HG03108 (cell line): ENCODE measurements at regions not wholly inside any gene's neighbourhood (a gene's known extent, or its start where the extent isn't known, plus 50 kb on each side); places are given as distances from the start of the nearest gene placed in this dataset.
"Not testable (repeated sequence)": the region's sequence is repeated elsewhere in the genome, so short reads cannot be mapped to it uniquely, and the experiment has no call there.

ENCODE experiments used
- ATAC-seq: cut with Tn5 transposase; IDR thresholded peaks from one replicate; pipeline ENCODE4 v1.9.1; 2021; ENCODE audit warnings: moderate library complexity; ENCODE audit not compliant: unreplicated experiment

- no peak for ATAC-seq
Measured at GRCh38 chr6:51049983-51050877, 231.6 kb downstream of the TFAP2B start.

DNA sequence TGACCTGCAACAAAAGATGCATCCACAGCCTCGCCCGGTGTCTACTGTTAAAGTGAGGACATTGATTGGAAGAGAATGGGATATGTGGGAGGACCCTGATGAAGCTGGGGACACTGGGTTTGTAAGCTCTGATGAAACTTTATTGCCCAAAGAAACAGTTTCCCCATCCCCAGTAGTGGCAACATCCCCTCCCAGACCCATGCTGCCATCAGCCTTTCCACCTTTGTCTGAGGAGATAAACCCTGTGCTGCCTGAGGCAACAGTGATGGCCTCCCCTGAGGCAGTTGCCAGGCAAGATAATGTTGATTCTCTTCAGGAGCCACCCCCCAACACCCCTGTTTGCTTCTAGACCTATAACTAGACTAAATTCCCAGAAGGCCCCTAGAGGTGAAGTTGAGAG is 234.0 kb downstream of the TFAP2B start:
- ATAC-seq: not testable (repeated sequence)

GRCh38 chr6:51055316-51055715 is 236.6 kb downstream of the TFAP2B start:
- ATAC-seq: not testable (repeated sequence)

DNA sequence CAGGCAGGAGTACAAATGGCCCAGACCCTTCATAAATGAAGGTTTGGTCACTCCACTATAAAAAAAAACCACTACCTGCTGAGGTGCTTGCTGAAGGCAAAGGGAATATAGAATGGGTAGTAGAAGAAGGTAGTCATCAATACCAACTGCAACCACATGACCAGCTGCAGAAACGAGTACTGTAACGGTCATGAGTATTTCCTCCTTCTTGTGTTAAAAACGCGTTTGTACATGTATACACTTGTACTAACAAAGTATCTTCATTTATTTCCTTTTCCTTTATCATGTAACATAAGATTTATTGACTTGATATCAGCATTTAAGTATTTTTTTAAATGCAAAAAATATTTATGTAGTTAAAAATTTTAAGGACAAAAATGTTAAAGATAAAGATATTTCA is 238.6 kb downstream of the TFAP2B start:
- no peak for ATAC-seq

GRCh38 chr6:51060262-51060762 is 241.6 kb downstream of the TFAP2B start:
- ATAC-seq: no peak

GRCh38 chr6:51062166-51062722 is 243.6 kb downstream of the TFAP2B start:
- ATAC-seq: no peak

DNA sequence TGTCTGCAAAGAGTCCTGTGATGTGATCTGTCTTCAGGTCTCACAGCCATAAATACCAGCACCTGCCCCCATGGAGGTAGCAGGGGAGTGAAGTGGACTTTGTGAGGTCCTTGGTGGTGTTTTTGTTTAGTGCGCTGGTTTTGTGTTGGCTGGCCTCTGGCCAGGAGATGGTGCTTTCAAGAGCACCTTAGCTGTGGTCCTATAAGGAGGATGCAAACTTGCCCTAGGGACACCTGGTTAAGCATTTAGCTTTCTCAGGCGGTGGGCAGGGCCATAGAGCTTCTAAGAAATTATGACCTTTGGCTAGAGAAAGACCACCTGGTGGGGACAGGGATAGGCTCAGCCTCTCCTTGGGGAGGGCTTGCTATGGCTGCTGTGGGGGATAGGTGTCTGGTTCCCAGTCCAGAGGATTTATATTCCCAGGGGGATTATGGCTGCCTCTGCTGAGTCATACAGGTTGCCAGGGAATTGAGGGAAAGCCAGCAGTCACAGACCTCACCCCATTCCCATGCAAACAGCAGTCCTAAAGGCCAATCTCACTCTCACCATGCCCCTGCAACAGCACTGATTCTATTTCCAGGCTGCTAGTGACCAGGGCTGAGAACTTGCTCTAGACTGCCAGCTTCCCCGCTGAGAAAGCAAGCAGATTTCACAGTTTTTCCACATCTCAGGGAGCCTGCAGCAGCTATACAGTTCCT is 259.3 kb downstream of the TFAP2B start:
- no peak for ATAC-seq

- ATAC-seq: no peak
Measured at GRCh38 chr6:51090343-51090742, 271.7 kb downstream of the TFAP2B start.

DNA sequence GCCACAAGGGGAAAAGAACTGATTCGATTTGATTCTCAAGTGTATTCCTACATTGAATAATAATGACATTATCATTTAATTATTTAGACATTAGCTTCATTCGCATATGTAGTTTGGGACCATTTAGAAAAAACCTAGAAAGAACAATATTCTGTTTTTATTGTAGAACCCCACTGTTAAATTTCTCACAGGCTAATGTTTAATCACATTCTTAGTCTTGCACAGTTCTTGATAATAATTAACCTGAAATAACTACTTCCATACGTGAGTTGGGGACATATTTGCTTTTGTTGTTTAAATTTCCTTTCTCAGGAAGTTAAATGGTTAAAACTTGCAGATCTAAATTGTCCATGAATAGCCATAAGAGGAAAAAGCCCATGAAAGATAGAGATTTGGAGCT is 275.2 kb downstream of the TFAP2B start:
- ATAC-seq: no peak

DNA sequence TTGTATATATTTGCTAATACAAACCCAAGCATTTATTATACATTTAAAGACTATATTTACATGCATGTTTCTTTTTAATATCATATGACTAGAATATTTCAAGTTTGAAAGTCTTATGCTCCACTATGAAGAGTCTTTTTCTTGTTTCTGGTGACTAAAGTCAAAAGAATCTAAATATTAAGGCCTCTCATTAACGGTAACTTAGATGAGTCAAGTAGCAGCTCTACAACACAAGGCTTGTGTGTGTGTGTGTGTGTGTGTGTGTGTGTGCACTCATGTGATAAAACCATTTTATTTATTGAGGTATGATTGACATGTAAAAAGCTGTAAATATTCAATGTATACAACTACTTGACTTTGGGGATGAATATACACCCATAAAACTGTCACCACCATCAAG is 275.6 kb downstream of the TFAP2B start:
- ATAC-seq: no peak

DNA sequence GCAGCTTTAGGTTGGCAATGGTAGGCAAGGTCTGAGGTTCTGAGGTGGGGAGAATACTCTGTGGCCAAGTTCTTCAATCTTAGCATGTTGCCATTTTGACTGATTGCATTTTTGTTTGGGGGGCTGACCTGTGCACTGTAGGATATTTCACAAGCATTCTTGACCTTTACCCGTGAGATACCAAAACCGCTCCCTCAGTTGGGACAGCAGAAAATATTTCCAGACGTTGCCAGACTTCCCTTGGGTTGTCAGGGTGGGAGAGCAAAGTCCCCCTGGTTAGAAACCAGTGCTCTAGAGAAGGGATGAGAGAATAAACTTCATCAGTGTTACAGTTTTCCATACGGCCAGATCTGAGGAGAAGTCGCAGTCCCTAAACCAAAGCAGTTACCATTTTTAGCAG is 279.6 kb downstream of the TFAP2B start:
- ATAC-seq: no peak

DNA sequence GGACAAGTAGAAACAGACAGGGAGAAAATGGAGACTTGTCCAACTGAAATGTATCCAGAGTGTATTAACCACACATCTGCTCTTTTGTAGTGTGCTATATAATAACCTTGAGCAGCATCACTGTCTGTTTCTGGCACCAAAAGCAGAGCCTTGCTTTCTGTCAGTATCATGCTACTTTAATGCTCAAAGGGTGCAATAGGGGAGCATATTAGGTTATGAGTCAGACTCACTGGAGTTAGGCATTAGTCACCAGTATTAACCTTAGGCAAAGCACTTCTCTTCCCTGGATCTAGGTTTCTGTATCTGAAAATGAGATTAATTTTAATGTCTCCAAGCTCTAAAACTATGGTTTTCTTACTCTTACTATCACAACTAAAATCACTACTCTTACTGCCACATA is 280.1 kb downstream of the TFAP2B start:
- no peak for ATAC-seq

DNA sequence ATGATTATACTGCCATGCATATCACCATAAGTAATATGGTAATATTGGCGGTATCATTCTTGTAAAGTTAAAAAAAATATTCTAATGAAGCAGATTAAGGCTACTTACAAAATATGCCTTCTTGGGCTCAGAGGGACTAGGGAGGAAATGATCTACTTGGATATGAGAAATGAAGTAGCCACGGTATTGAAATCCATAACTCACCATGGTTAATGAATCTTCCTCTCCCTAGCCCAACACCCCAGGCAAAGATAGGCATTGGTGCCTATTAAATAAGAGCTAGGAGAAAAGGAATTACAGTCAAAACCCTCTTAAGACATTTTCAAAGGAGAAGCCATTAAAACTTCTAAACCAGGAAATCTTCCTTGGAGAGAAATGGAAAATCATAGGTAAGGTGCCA is 280.5 kb downstream of the TFAP2B start:
- ATAC-seq: no peak

DNA sequence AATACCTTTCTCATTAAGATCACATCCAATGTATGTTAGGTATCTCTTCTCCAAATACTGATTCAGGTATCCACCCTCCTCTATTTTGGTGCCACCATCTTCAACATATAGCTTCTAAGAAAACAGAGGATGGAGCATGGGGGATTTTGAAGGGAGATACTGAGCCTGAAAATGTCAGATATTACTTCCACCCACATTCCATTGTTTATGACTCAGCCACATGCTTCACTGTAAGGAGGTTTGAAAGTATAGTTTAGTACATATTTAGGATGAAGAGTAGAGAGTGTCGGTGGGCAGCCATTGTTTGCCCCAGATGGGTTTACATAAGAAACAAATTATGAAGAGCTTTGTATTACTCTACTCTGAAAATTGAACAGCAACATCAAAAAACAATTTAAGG is 286.7 kb downstream of the TFAP2B start:
- ATAC-seq: no peak

DNA sequence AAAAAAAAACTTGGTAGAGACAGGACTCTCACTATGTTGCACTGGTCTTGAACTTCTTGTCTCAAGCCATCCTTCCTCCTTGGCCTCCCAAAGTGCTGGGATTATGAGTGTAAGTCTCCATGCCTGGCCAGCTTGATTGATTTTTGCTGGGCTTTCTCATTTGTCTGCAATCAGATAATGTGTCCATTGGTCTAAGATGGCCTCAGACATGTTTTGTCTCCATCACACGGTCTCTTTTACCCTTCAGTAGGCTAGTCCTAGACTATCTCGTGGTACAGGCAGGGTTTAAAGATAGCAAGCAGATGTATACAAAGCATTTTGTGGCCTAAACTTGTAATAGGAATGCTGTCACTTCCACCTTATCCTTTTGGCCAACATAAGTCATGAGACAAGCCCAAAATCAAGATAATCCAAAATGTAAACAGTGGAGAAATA is 289.1 kb downstream of the TFAP2B start:
- no peak for ATAC-seq

DNA sequence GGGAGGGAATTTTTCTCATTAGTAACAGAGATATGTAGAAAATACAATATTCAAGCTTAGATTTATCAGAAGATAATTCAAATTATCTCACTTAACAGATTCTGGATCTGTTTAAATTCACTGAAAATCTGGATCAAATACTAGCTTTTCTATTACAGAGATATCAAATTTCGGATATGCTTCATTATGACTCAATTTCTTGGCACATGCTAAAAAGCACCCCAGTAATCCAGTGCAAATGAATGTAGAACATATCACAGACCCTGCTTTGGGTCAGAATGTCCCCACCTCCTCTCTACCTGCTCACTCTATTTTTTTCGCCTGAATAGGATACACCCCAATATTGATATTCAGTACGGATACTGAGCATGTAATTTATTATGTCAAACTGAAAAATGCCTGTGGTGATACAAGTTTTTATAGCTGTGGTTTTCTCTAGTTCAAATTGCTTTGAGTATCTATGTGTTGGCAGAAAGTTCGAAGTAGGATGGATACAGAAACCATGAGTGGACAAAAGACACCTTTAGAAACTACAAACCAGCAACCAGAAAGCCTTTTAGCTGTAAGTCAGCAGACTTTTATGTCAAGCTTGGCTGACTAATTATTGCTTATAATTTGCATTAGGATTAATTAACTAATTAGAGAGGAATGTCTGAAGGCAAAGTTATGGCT is 290.0 kb downstream of the TFAP2B start:
- no peak for ATAC-seq

DNA sequence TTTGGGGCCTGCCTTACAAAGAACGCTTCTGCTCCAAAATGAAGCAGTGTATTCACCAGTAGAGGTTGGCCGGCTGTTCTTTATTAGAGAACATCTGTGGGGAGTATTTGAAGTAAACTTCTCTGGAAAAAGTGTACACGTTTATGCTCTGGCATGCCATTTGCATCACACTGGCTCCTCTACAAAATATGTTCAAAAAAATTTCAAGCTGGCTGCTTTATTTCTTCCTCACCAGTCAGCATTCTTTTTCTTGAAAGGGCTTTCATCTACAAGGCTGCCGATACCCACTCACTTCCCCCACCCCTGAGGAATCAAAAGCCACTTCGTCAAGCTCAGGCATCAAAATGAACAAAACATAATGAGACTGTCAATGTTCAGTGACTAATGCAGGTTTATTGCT is 294.1 kb downstream of the TFAP2B start:
- no peak for ATAC-seq

DNA sequence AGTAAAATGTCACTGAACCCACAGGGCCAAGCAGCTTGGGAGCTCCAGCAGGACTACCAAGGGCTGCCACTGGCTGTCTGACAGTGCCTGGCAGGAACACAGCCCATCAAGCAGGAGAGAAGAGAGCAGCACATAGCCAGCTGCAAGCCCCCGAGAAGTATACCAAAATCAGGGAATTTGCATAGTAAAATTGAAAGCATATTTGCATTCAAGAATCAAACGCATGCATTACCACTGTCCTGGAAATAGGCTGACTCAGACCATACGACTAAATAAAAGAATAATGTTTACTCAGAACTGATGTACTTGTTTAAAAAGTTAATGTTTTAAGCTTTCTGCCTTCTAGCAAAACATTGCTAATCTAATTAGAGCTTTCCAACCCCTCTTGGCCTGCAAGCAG is 298.1 kb downstream of the TFAP2B start:
- ATAC-seq: no peak

- ATAC-seq: no peak
Measured at GRCh38 chr6:51118792-51119191, 300.1 kb downstream of the TFAP2B start.

DNA sequence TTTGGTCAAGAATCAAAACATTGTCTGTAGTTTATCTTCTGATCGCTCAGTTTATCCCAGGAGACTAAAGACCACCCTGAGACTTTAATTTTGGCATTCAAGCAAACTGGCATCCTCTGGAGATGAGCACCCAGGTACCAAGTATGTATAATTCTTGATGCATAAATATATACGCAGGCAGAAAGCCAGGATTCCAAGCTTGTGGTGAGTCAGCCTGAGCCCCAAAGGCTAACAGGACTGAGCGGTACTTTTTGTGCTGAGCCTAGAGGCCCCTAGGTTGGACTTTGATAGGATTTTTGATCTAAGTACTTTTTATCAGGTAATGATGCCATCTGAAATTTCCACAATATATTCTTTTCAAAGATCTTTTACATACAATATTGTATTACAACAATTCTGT is 301.3 kb downstream of the TFAP2B start:
- ATAC-seq: no peak

DNA sequence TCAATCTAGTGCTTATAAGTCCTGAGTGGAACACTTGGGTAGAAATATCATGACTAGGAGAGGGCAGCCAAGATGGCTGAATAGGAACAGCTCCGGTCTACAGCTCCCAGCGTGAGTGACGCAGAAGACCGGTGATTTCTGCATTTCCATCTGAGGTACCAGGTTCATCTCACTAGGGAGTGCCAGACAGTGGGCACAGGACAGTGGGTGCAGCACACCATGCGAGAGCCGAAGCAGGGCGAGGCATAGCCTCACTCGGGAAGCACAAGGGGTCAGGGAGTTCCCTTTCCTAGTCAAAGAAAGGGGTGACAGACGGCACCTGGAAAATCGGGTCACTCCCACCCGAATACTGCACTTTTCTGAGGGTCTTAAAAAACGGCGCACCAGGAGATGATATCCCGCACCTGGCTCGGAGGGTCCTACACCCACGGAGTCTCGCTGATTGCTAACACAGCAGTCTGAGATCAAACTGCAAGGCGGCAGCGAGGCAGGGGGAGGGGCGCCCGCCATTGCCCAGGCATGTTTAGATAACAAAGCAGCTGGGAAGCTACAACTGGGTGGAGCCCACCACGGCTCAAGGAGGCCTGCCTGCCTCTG is 302.8 kb downstream of the TFAP2B start:
- ATAC-seq: not testable (repeated sequence)
